DOHH2 (cell line): ENCODE measurements at regions not wholly inside any gene's neighbourhood (a gene's known extent, or its start where the extent isn't known, plus 50 kb on each side); places are given as distances from the start of the nearest gene placed in this dataset.

Experiments
- H3F3A ChIP-seq: fragments of 200-600 bp; sonication (generic), shearing (Covaris generic); 2 replicates; pipeline ENCODE4 v1.6.0; 2016; ENCODE audit warnings: antibody characterized with exemption, mild to moderate bottlenecking; ENCODE audit not compliant: control insufficient read depth, insufficient read depth
- H3K27ac ChIP-seq: fragments of 200-600 bp; sonication (generic); 2 replicates; pipeline ENCODE4 v1.5.1; 2014; ENCODE audit warnings: low read depth, mild to moderate bottlenecking, low read length, moderate library complexity
- H3K27me3 ChIP-seq: fragments of 200-600 bp; sonication (generic); 2 replicates; pipeline ENCODE4 v1.6.1; 2014; ENCODE audit warnings: mild to moderate bottlenecking, low read length, mixed read lengths; ENCODE audit not compliant: control insufficient read depth
- H3K36me3 ChIP-seq: fragments of 200-600 bp; sonication (generic); 2 replicates; pipeline ENCODE4 v1.6.1; 2014; ENCODE audit warnings: mild to moderate bottlenecking, low read length, moderate library complexity, mixed read lengths; ENCODE audit not compliant: control insufficient read depth
- H3K4me1 ChIP-seq: fragments of 200-600 bp; sonication (generic); 2 replicates; pipeline ENCODE4 v1.6.1; 2014; ENCODE audit warnings: mild to moderate bottlenecking, low read length, mixed read lengths; ENCODE audit not compliant: control insufficient read depth
- H3K4me2 ChIP-seq: fragments of 200-600 bp; sonication (generic); 2 replicates; pipeline ENCODE4 v1.6.0; 2014; ENCODE audit warnings: mild to moderate bottlenecking, low read length, moderate library complexity
- H3K4me3 ChIP-seq: fragments of 200-600 bp; sonication (generic); 2 replicates; pipeline ENCODE4 v1.5.1; 2014; ENCODE audit warnings: mild to moderate bottlenecking, low read length, mixed read lengths
- H3K79me2 ChIP-seq: fragments of 200-600 bp; sonication (generic); 2 replicates; pipeline ENCODE4 v1.6.1; 2014; ENCODE audit warnings: mild to moderate bottlenecking, low read length, mixed read lengths; ENCODE audit not compliant: control insufficient read depth
- H3K9me2 ChIP-seq: fragments of 200-600 bp; sonication (generic); replicated peaks from 2 replicates; pipeline ENCODE4 v1.6.1; 2014; ENCODE audit warnings: mild to moderate bottlenecking, low read length, mixed read lengths; ENCODE audit not compliant: control insufficient read depth
- H3K9me3 ChIP-seq: fragments of 200-600 bp; sonication (generic); 2 replicates; pipeline ENCODE4 v1.6.1; 2014; ENCODE audit warnings: antibody characterized with exemption, low read length, mixed read lengths; ENCODE audit not compliant: control insufficient read depth, insufficient read depth
- H4K20me1 ChIP-seq: fragments of 200-600 bp; sonication (generic); 2 replicates; pipeline ENCODE4 v1.6.0; 2014; ENCODE audit warnings: low read depth, mild to moderate bottlenecking, antibody characterized with exemption, low read length, moderate library complexity; ENCODE audit not compliant: control insufficient read depth, insufficient read depth
- EZH2phosphoT487 ChIP-seq: fragments of 200-600 bp; sonication (generic); IDR thresholded peaks from 2 replicates; pipeline ENCODE4 v1.6.1; 2017; ENCODE audit warnings: borderline replicate concordance, mild to moderate bottlenecking, antibody characterized with exemption, low read length, moderate library complexity, mixed read lengths
- TF ChIP-seq, protein P1 (sequence below): fragments of 200-600 bp; sonication (generic); IDR thresholded peaks from one replicate; pipeline ENCODE4 v1.5.1; 2014; ENCODE audit warnings: antibody characterized with exemption, mild to moderate bottlenecking, low read depth, low read length; ENCODE audit not compliant: poor library complexity, severe bottlenecking

DNA sequence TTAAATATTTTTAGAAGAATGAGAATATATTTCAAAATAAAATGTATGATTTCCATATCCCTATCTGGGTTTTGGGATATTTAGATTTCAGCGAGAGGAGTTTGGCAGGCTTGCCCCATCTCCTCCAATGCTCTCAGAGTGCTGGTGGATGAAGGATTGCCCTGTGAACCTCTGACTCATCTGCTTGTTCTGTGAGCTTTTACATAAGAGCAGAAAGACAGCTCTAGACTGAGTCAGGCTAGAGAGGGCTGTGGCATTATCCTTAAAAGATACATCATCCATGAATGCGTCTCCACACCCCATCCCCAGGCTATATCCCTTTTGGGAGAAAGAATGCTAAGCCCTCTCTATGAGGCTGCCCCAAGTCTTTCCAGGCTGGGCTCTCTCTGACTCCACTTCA is 190.6 kb downstream of the TUBA3C start:
- no peaks in the 10 kb centered on the region for H4K20me1 ChIP-seq
- H3K27ac ChIP-seq = no peak overlapping the region
- no peaks in the 10 kb centered on the region for H3K4me1 ChIP-seq
- no peaks in the 10 kb centered on the region for H3F3A ChIP-seq
- TF ChIP-seq, protein P1, sequence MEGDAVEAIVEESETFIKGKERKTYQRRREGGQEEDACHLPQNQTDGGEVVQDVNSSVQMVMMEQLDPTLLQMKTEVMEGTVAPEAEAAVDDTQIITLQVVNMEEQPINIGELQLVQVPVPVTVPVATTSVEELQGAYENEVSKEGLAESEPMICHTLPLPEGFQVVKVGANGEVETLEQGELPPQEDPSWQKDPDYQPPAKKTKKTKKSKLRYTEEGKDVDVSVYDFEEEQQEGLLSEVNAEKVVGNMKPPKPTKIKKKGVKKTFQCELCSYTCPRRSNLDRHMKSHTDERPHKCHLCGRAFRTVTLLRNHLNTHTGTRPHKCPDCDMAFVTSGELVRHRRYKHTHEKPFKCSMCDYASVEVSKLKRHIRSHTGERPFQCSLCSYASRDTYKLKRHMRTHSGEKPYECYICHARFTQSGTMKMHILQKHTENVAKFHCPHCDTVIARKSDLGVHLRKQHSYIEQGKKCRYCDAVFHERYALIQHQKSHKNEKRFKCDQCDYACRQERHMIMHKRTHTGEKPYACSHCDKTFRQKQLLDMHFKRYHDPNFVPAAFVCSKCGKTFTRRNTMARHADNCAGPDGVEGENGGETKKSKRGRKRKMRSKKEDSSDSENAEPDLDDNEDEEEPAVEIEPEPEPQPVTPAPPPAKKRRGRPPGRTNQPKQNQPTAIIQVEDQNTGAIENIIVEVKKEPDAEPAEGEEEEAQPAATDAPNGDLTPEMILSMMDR = no peak
- TF ChIP-seq EZH2phosphoT487 = no peak
- H3K4me3 ChIP-seq = no peak overlapping the region
- H3K9me2 ChIP-seq = no peaks in the 10 kb centered on the region
- H3K9me3 ChIP-seq = peaks cover 23% of the 10 kb centered on the region; the same call in 1 of the 2 replicates
- no peaks in the 10 kb centered on the region for H3K27me3 ChIP-seq
- no peak overlapping the region for H3K4me2 ChIP-seq
- no peaks in the 10 kb centered on the region for H3K79me2 ChIP-seq
- H3K36me3 ChIP-seq = no peaks in the 10 kb centered on the region

DNA sequence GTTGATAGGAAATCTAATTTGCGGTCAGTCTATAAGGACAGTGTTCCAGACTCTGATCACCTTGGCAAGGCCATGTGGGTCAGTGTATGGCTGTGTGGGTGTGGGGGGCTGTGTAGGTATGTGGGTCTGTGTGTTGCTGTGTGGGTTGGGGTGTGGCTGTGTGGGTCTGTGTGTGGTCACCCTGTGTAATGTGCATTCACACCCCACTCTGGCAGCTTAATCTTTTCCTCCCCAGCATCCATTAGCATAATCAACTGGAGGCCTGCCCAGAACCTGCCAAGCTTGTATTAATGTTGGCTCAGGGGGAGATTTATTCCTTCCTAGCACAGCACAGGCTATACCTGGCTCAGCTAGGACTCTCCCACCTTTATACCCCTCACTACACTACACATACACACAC is 203.2 kb downstream of the TUBA3C start:
- TF ChIP-seq EZH2phosphoT487 = no peak
- TF ChIP-seq, protein P1 = no peak
- Histone ChIP-seq H4K20me1 (no peaks in the 10 kb centered on the region), H3K4me1 (no peaks in the 10 kb centered on the region), H3K79me2 (no peaks in the 10 kb centered on the region), H3K4me3 (no peak overlapping the region), H3F3A (no peaks in the 10 kb centered on the region), H3K27me3 (no peaks in the 10 kb centered on the region), H3K36me3 (no peaks in the 10 kb centered on the region), H3K27ac (no peak overlapping the region), H3K4me2 (no peak overlapping the region), H3K9me3 (no peaks in the 10 kb centered on the region; the same call in 1 of the 2 replicates), H3K9me2 (no peaks in the 10 kb centered on the region)

DNA sequence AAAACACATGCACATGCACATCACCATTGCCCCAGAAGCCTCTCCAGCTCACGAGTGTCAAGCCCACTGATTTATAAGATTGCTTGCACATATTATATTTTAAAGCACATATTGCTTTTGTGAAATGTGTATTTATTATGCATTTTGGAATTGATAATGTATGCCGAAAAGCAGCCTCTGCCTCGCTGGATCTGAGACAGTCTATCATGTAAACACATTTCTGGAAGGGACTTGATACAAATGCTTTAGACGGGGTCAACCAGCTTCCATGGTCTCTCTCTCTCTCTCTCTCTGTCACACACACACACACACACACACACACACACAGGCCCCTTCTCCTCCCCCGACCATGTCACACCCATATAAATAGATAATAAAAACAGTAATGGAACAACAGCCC is 203.8 kb downstream of the TUBA3C start:
- Histone ChIP-seq H3F3A (no peaks in the 10 kb centered on the region), H3K4me1 (no peaks in the 10 kb centered on the region), H3K27me3 (no peaks in the 10 kb centered on the region), H3K9me2 (no peaks in the 10 kb centered on the region), H3K36me3 (no peaks in the 10 kb centered on the region), H3K27ac (no peak overlapping the region), H3K79me2 (no peaks in the 10 kb centered on the region), H3K4me3 (no peak overlapping the region), H4K20me1 (no peaks in the 10 kb centered on the region), H3K4me2 (no peak overlapping the region), H3K9me3 (no peaks in the 10 kb centered on the region)
- TF ChIP-seq, protein P1 = no peak
- no peak for TF ChIP-seq EZH2phosphoT487
